ENCODE measurements at regions not wholly inside any gene's neighbourhood (a gene's known extent, or its start where the extent isn't known, plus 50 kb on each side); places are given as distances from the start of the nearest gene placed in this dataset.

DNA sequence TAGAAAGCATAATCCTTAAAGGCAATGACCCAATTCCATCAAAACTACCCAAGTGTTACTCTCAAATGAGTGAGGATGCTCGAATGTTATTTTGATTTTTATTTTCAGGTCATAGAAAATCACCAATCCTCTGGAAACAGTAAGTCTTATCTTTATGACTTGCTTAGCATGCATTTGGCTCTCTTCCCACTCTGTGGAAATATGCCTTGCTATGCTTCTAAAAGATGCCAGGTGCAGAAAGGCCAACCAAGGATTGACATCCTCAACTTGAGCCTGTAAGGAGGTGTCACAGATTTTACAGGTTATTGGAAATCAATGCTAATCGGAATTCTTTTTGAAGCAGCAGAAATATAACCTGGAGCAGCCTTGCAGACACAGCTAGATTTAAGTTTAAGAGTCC is 543.9 kb upstream of the LINC00305 start:
- no peak for ATAC-seq
- TF ChIP-seq RARB (CRISPR knock-in tag; IDR thresholded peaks at IDR 0.05) (no peak), ZNF565 (CRISPR knock-in tag; conservative IDR thresholded peaks at IDR 0.05; ENCODE audit: low read depth) (no peak), TOX (CRISPR knock-in tag; IDR thresholded peaks at IDR 0.05; ENCODE audit: borderline replicate concordance) (no peak), BACH2 (CRISPR knock-in tag; IDR thresholded peaks at IDR 0.05; ENCODE audit: borderline replicate concordance) (no peak), CSDC2 (CRISPR knock-in tag; IDR thresholded peaks at IDR 0.05) (no peak), ZC3H10 (CRISPR knock-in tag; IDR thresholded peaks at IDR 0.05) (no peak), PPARA (CRISPR knock-in tag; IDR thresholded peaks at IDR 0.05; ENCODE audit: borderline replicate concordance) (no peak), SNAI2 (CRISPR knock-in tag; IDR thresholded peaks at IDR 0.05) (no peak), ARNTL (CRISPR knock-in tag; IDR thresholded peaks at IDR 0.05; ENCODE audit: borderline replicate concordance, low read depth) (no peak)
- TF ChIP-seq, protein P1, sequence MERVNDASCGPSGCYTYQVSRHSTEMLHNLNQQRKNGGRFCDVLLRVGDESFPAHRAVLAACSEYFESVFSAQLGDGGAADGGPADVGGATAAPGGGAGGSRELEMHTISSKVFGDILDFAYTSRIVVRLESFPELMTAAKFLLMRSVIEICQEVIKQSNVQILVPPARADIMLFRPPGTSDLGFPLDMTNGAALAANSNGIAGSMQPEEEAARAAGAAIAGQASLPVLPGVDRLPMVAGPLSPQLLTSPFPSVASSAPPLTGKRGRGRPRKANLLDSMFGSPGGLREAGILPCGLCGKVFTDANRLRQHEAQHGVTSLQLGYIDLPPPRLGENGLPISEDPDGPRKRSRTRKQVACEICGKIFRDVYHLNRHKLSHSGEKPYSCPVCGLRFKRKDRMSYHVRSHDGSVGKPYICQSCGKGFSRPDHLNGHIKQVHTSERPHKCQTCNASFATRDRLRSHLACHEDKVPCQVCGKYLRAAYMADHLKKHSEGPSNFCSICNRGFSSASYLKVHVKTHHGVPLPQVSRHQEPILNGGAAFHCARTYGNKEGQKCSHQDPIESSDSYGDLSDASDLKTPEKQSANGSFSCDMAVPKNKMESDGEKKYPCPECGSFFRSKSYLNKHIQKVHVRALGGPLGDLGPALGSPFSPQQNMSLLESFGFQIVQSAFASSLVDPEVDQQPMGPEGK (CRISPR knock-in tag; IDR thresholded peaks at IDR 0.05; ENCODE audit: borderline replicate concordance) = no peak
- TF ChIP-seq, protein P2, sequence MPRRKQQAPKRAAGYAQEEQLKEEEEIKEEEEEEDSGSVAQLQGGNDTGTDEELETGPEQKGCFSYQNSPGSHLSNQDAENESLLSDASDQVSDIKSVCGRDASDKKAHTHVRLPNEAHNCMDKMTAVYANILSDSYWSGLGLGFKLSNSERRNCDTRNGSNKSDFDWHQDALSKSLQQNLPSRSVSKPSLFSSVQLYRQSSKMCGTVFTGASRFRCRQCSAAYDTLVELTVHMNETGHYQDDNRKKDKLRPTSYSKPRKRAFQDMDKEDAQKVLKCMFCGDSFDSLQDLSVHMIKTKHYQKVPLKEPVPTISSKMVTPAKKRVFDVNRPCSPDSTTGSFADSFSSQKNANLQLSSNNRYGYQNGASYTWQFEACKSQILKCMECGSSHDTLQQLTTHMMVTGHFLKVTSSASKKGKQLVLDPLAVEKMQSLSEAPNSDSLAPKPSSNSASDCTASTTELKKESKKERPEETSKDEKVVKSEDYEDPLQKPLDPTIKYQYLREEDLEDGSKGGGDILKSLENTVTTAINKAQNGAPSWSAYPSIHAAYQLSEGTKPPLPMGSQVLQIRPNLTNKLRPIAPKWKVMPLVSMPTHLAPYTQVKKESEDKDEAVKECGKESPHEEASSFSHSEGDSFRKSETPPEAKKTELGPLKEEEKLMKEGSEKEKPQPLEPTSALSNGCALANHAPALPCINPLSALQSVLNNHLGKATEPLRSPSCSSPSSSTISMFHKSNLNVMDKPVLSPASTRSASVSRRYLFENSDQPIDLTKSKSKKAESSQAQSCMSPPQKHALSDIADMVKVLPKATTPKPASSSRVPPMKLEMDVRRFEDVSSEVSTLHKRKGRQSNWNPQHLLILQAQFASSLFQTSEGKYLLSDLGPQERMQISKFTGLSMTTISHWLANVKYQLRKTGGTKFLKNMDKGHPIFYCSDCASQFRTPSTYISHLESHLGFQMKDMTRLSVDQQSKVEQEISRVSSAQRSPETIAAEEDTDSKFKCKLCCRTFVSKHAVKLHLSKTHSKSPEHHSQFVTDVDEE (CRISPR knock-in tag; IDR thresholded peaks at IDR 0.05) = no peak
- TF ChIP-seq, protein P3, sequence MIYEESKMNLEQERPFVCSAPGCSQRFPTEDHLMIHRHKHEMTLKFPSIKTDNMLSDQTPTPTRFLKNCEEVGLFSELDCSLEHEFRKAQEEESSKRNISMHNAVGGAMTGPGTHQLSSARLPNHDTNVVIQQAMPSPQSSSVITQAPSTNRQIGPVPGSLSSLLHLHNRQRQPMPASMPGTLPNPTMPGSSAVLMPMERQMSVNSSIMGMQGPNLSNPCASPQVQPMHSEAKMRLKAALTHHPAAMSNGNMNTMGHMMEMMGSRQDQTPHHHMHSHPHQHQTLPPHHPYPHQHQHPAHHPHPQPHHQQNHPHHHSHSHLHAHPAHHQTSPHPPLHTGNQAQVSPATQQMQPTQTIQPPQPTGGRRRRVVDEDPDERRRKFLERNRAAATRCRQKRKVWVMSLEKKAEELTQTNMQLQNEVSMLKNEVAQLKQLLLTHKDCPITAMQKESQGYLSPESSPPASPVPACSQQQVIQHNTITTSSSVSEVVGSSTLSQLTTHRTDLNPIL (CRISPR knock-in tag; IDR thresholded peaks at IDR 0.05; ENCODE audit: low read depth) = no peak

DNA sequence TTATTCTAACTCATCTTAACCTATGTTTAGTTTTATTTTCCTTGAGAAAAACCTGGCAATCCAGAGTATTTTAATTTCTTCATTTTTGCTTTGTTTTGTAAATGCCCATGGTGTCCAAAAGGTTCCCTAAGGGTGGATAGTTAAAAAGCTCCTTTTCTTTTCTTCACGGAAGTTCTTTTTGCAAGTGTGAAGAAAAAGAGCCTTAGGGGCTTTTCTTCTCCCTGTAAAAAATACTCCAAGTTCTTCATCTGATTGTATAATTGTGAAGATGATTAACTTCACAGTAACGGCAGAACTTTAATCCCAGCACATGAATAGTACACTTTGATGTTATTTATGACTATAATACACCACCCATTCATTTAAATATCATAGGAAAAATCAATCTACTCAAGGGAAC is 530.2 kb upstream of the LINC00305 start:
- TF ChIP-seq, protein P3 (CRISPR knock-in tag; IDR thresholded peaks at IDR 0.05; ENCODE audit: low read depth) = no peak
- no peak for TF ChIP-seq BACH2 (CRISPR knock-in tag; IDR thresholded peaks at IDR 0.05; ENCODE audit: borderline replicate concordance)
- TF ChIP-seq RARB (CRISPR knock-in tag; IDR thresholded peaks at IDR 0.05) = no peak
- TF ChIP-seq TOX (CRISPR knock-in tag; IDR thresholded peaks at IDR 0.05; ENCODE audit: borderline replicate concordance) = no peak
- ATAC-seq = no peak

DNA sequence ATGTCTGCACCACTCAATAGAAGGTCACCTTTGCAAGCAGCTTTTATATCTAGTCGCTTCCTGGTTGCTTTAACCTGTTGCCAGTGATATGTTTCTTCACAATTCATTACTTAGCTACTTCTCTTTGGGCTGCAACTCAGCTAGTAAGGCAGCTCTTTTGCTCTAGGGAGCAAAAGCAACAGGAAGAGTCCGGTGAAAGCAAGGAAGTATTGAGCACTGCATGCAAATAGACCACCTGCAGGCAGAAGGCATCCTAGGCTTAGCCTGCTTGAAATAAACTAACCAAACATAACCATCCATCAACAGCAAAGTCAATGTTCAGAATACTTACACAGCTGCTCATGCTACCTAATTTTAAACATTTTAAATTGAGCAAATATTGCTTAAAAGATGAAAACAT is 529.2 kb upstream of the LINC00305 start:
- TF ChIP-seq, protein P4, sequence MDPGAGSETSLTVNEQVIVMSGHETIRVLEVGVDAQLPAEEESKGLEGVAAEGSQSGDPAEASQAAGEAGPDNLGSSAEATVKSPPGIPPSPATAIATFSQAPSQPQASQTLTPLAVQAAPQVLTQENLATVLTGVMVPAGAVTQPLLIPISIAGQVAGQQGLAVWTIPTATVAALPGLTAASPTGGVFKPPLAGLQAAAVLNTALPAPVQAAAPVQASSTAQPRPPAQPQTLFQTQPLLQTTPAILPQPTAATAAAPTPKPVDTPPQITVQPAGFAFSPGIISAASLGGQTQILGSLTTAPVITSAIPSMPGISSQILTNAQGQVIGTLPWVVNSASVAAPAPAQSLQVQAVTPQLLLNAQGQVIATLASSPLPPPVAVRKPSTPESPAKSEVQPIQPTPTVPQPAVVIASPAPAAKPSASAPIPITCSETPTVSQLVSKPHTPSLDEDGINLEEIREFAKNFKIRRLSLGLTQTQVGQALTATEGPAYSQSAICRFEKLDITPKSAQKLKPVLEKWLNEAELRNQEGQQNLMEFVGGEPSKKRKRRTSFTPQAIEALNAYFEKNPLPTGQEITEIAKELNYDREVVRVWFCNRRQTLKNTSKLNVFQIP (CRISPR knock-in tag; IDR thresholded peaks at IDR 0.05; ENCODE audit: borderline replicate concordance, low read depth) = no peak
- TF ChIP-seq OSR1 (CRISPR knock-in tag; IDR thresholded peaks at IDR 0.05) = no peak
- TF ChIP-seq GLIS3 (CRISPR knock-in tag; IDR thresholded peaks at IDR 0.05) = no peak
- no peak for TF ChIP-seq ZNF70 (CRISPR knock-in tag; IDR thresholded peaks at IDR 0.05)
- TF ChIP-seq, protein P2 (CRISPR knock-in tag; IDR thresholded peaks at IDR 0.05) = no peak
- no peak for TF ChIP-seq TOX (CRISPR knock-in tag; IDR thresholded peaks at IDR 0.05; ENCODE audit: borderline replicate concordance)
- TF ChIP-seq ZC3H10 (CRISPR knock-in tag; IDR thresholded peaks at IDR 0.05) = no peak
- no peak for TF ChIP-seq ZFP30 (CRISPR knock-in tag; IDR thresholded peaks at IDR 0.05)
- no peak for TF ChIP-seq SNAI2 (CRISPR knock-in tag; IDR thresholded peaks at IDR 0.05)
- TF ChIP-seq, protein P1 (CRISPR knock-in tag; IDR thresholded peaks at IDR 0.05; ENCODE audit: borderline replicate concordance) = no peak
- TF ChIP-seq, protein P3 (CRISPR knock-in tag; IDR thresholded peaks at IDR 0.05; ENCODE audit: low read depth) = no peak
- TF ChIP-seq ISL1 (CRISPR knock-in tag; IDR thresholded peaks at IDR 0.05) = no peak
- TF ChIP-seq BACH2 (CRISPR knock-in tag; IDR thresholded peaks at IDR 0.05; ENCODE audit: borderline replicate concordance) = no peak
- no peak for TF ChIP-seq ZNF8 (CRISPR knock-in tag; IDR thresholded peaks at IDR 0.05)
- ATAC-seq = no peak
